ENCODE measurements at regions not wholly inside any gene's neighbourhood (a gene's known extent, or its start where the extent isn't known, plus 50 kb on each side); places are given as distances from the start of the nearest gene placed in this dataset.

DNA sequence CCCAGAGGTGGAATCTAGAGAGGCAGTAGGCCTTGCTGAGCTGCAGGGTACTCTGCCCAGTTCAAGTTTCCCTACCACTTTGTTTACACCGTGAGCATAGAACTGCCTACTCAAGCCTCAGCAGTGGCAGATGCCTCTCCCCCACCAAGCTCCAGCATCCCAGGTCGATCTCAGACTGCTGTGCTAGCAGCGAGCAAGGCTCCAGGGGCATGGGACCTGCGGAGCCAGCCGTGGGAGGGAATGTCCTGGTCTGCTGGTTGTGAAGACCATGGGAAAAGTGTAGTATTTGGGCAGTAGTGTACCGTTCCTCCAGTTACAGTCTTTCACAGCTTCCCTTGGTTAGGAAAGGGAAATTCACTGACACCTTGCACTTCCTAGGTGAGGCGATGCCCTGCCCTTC is 50.6 kb upstream of the FSIP2 start:
- H3K4me3 Mint-ChIP-seq, result no peak overlapping the region
- H3K9me3 Mint-ChIP-seq, result peaks cover 54% of the 10 kb centered on the region
- no peak for DNase-seq
- TF ChIP-seq, protein P1, sequence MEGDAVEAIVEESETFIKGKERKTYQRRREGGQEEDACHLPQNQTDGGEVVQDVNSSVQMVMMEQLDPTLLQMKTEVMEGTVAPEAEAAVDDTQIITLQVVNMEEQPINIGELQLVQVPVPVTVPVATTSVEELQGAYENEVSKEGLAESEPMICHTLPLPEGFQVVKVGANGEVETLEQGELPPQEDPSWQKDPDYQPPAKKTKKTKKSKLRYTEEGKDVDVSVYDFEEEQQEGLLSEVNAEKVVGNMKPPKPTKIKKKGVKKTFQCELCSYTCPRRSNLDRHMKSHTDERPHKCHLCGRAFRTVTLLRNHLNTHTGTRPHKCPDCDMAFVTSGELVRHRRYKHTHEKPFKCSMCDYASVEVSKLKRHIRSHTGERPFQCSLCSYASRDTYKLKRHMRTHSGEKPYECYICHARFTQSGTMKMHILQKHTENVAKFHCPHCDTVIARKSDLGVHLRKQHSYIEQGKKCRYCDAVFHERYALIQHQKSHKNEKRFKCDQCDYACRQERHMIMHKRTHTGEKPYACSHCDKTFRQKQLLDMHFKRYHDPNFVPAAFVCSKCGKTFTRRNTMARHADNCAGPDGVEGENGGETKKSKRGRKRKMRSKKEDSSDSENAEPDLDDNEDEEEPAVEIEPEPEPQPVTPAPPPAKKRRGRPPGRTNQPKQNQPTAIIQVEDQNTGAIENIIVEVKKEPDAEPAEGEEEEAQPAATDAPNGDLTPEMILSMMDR (IDR thresholded peaks at IDR 0.05), result no peak
- H3K36me3 Mint-ChIP-seq (ENCODE audit: low read depth), result no peaks in the 10 kb centered on the region
- no peaks in the 10 kb centered on the region for H3K27me3 Mint-ChIP-seq (ENCODE audit: insufficient read depth)
- H3K27ac Mint-ChIP-seq, result no peak overlapping the region
- H3K4me1 Mint-ChIP-seq (ENCODE audit: low read depth), result no peaks in the 10 kb centered on the region

Measured in HFFc6 (cell line).